WTC11 (cell line): ENCODE measurements at regions not wholly inside any gene's neighbourhood (a gene's known extent, or its start where the extent isn't known, plus 50 kb on each side); places are given as distances from the start of the nearest gene placed in this dataset.

Source experiments
- ATAC-seq: fragments of 200-7000 bp; cut with Tn5 transposase; 2 replicates; pipeline ENCODE4 v1.10.0; 2021; ENCODE audit warnings: mild to moderate bottlenecking, moderate library complexity
- CTCF ChIA-PET: fragments of 300-600 bp; sonication (Branson Sonifier 250); formaldehyde crosslinking; loops from one replicate; lab custom pipeline; 2021; ENCODE audit warnings: antibody characterized with exemption; lab: Charles Lee
- POLR2A ChIA-PET: fragments of 350-600 bp; sonication (Branson Sonifier 250); formaldehyde crosslinking; loops from one replicate; lab custom pipeline; 2021; ENCODE audit warnings: antibody characterized with exemption; lab: Charles Lee
- DNase-seq: peaks from one replicate; pipeline ENCODE4 v3.0.0; 2021; ENCODE audit warnings: low spot score
- H3K27ac Mint-ChIP-seq: 2 replicates; pipeline ENCODE4 v1.8.0; 2021; ENCODE audit warnings: mixed read lengths
- H3K27me3 Mint-ChIP-seq: 2 replicates; pipeline ENCODE4 v1.8.0; 2021; ENCODE audit warnings: low read depth, mild to moderate bottlenecking, moderate library complexity, mixed read lengths
- H3K36me3 Mint-ChIP-seq: 2 replicates; pipeline ENCODE4 v1.8.0; 2021; ENCODE audit warnings: mixed read lengths
- H3K4me1 Mint-ChIP-seq: 2 replicates; pipeline ENCODE4 v1.8.0; 2022; ENCODE audit warnings: mixed read lengths
- H3K4me3 Mint-ChIP-seq: 2 replicates; pipeline ENCODE4 v1.8.0; 2021; ENCODE audit warnings: mild to moderate bottlenecking, moderate library complexity, mixed read lengths
- H3K9me3 Mint-ChIP-seq: 2 replicates; pipeline ENCODE4 v1.8.0; 2021; ENCODE audit warnings: mixed read lengths
- AFF4 ChIP-seq: sonication (generic); formaldehyde crosslinking; IDR thresholded peaks from 2 replicates; pipeline ENCODE4 v1.8.1; 2023; ENCODE audit warnings: mild to moderate bottlenecking, missing genetic modification reagents, borderline replicate concordance
- ESRRA ChIP-seq: sonication (generic); formaldehyde crosslinking; IDR thresholded peaks from 2 replicates; pipeline ENCODE4 v1.8.1; 2022; ENCODE audit warnings: mild to moderate bottlenecking, missing genetic modification reagents, borderline replicate concordance
- ETV6 ChIP-seq: sonication (generic); formaldehyde crosslinking; IDR thresholded peaks from 2 replicates; pipeline ENCODE4 v1.8.1; 2022; ENCODE audit warnings: mild to moderate bottlenecking, missing genetic modification reagents
- FOXK1 ChIP-seq: sonication (generic); formaldehyde crosslinking; IDR thresholded peaks from 2 replicates; pipeline ENCODE4 v1.8.0; 2022; ENCODE audit warnings: mild to moderate bottlenecking, moderate library complexity, missing genetic modification reagents
- GTF2I ChIP-seq: fragments of 250-450 bp; sonication (Bioruptor Pico); conservative IDR thresholded peaks from 2 replicates; pipeline ENCODE4 v1.4.0; 2021; ENCODE audit warnings: mild to moderate bottlenecking
- IRF1 ChIP-seq: sonication (generic); formaldehyde crosslinking; IDR thresholded peaks from 2 replicates; pipeline ENCODE4 v1.8.0; 2023; ENCODE audit warnings: missing genetic modification reagents
- NFE2L1 ChIP-seq: sonication (generic); formaldehyde crosslinking; IDR thresholded peaks from 2 replicates; pipeline ENCODE4 v1.8.1; 2023; ENCODE audit warnings: missing genetic modification reagents
- NFYB ChIP-seq: sonication (generic); formaldehyde crosslinking; conservative IDR thresholded peaks from 2 replicates; pipeline ENCODE4 v1.8.0; 2022; ENCODE audit warnings: low read depth, missing genetic modification reagents
- PRDM15 ChIP-seq: sonication (generic); formaldehyde crosslinking; IDR thresholded peaks from 2 replicates; pipeline ENCODE4 v1.8.0; 2022; ENCODE audit warnings: missing genetic modification reagents
- TEAD1 ChIP-seq: sonication (generic); formaldehyde crosslinking; IDR thresholded peaks from 2 replicates; pipeline ENCODE4 v1.8.0; 2022; ENCODE audit warnings: mild to moderate bottlenecking, missing genetic modification reagents
- TP53 ChIP-seq: sonication (generic); formaldehyde crosslinking; IDR thresholded peaks from 2 replicates; pipeline ENCODE4 v1.8.1; 2023; ENCODE audit warnings: mild to moderate bottlenecking, missing genetic modification reagents
- ZBTB43 ChIP-seq: sonication (generic); formaldehyde crosslinking; IDR thresholded peaks from 2 replicates; pipeline ENCODE4 v1.8.1; 2023; ENCODE audit warnings: mild to moderate bottlenecking, missing genetic modification reagents
- TF ChIP-seq, protein P1 (sequence below): sonication (generic); formaldehyde crosslinking; IDR thresholded peaks from 2 replicates; pipeline ENCODE4 v1.8.1; 2023; ENCODE audit warnings: mild to moderate bottlenecking, moderate library complexity, missing genetic modification reagents

GRCh38 chr2:5057891-5058351 is 634.3 kb upstream of the SOX11 start:
- ChIA-PET POLR2A (no interaction called here), CTCF (no interaction called here)
- Mint-ChIP-seq H3K4me3 (no peak overlapping the region), H3K4me1 (no peaks in the 10 kb centered on the region), H3K27ac (no peak overlapping the region), H3K27me3 (peaks cover 10% of the 10 kb centered on the region), H3K36me3 (peaks cover 64% of the 10 kb centered on the region), H3K9me3 (peaks cover 78% of the 10 kb centered on the region)
- no peak for ATAC-seq
- DNase-seq = no peak
- TF ChIP-seq PRDM15 = no peak
- TF ChIP-seq AFF4 (CRISPR knock-in tag) = no peak

- Mint-ChIP-seq H3K4me3 (no peak overlapping the region), H3K9me3 (peaks cover 84% of the 10 kb centered on the region), H3K36me3 (peaks cover 71% of the 10 kb centered on the region), H3K27me3 (peaks cover 10% of the 10 kb centered on the region), H3K27ac (no peak overlapping the region), H3K4me1 (no peaks in the 10 kb centered on the region)
- no peak for ATAC-seq
- POLR2A ChIA-PET = no interaction called here
- no peak for TF ChIP-seq TP53 (CRISPR knock-in tag)
- no peak for TF ChIP-seq NFE2L1 (CRISPR knock-in tag)
- TF ChIP-seq ESRRA = no peak
- TF ChIP-seq FOXK1 (CRISPR knock-in tag) = no peak
- TF ChIP-seq, protein P1, sequence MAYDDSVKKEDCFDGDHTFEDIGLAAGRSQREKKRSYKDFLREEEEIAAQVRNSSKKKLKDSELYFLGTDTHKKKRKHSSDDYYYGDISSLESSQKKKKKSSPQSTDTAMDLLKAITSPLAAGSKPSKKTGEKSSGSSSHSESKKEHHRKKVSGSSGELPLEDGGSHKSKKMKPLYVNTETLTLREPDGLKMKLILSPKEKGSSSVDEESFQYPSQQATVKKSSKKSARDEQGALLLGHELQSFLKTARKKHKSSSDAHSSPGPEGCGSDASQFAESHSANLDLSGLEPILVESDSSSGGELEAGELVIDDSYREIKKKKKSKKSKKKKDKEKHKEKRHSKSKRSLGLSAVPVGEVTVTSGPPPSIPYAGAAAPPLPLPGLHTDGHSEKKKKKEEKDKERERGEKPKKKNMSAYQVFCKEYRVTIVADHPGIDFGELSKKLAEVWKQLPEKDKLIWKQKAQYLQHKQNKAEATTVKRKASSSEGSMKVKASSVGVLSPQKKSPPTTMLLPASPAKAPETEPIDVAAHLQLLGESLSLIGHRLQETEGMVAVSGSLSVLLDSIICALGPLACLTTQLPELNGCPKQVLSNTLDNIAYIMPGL (CRISPR knock-in tag) = no peak
- TF ChIP-seq GTF2I (CRISPR knock-in tag) = no peak
- no peak for TF ChIP-seq ZBTB43 (CRISPR knock-in tag)
- no peak for TF ChIP-seq TEAD1 (CRISPR knock-in tag)
- TF ChIP-seq NFYB = no peak
- no peak for TF ChIP-seq IRF1 (CRISPR knock-in tag)
- TF ChIP-seq ETV6 (CRISPR knock-in tag) = no peak
- DNase-seq = no peak
- CTCF ChIA-PET = no interaction called here
Measured at GRCh38 chr2:5060956-5061355, 631.2 kb upstream of the SOX11 start.
